Mucosa of stomach (tissue), 1 donor: ENCODE measurements at regions not wholly inside any gene's neighbourhood (a gene's known extent, or its start where the extent isn't known, plus 50 kb on each side); places are given as distances from the start of the nearest gene placed in this dataset.

Source experiments
- H3K27me3 ChIP-seq: one replicate; pipeline ENCODE4 v1.7.0; 2013; ENCODE audit warnings: mild to moderate bottlenecking, low read length; ENCODE audit not compliant: control insufficient read depth, insufficient read depth
- H3K36me3 ChIP-seq: one replicate; pipeline ENCODE4 v1.7.0; 2013; ENCODE audit warnings: low read length; ENCODE audit not compliant: control insufficient read depth, insufficient read depth
- H3K4me1 ChIP-seq: one replicate; pipeline ENCODE4 v1.7.0; 2013; ENCODE audit warnings: mild to moderate bottlenecking, low read length; ENCODE audit not compliant: control insufficient read depth, insufficient read depth
- H3K4me3 ChIP-seq: one replicate; pipeline ENCODE4 v1.7.0; 2013; ENCODE audit warnings: low read length
- H3K9ac ChIP-seq: one replicate; pipeline ENCODE4 v1.7.0; 2013; ENCODE audit warnings: mild to moderate bottlenecking, low read length, moderate library complexity
- H3K9me3 ChIP-seq: one replicate; pipeline ENCODE4 v1.7.0; 2013; ENCODE audit warnings: mild to moderate bottlenecking, low read length, moderate library complexity; ENCODE audit not compliant: control insufficient read depth
- donor health status: Pancreatic carcinoma.

DNA sequence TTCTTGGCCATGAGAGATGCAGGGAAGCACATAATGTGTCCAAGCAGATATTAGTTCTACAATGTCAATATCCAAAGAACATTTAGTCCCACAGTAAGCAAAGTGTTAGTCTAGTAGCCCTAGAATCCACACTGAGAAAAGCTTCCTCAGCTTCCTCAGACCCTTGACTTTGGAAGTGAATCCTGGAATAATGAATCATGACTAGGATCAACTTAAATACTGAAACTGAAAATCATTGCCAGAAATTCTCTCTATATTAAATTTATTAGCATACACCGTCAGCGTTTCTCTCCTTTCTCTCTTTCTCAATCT lies 356.9 kb upstream of the ACVR2A start:
- no peak overlapping the region for H3K9ac ChIP-seq
- H3K4me1 ChIP-seq = no peaks in the 10 kb centered on the region
- H3K9me3 ChIP-seq = no peaks in the 10 kb centered on the region
- H3K36me3 ChIP-seq = no peaks in the 10 kb centered on the region
- no peak overlapping the region for H3K4me3 ChIP-seq
- no peaks in the 10 kb centered on the region for H3K27me3 ChIP-seq

DNA sequence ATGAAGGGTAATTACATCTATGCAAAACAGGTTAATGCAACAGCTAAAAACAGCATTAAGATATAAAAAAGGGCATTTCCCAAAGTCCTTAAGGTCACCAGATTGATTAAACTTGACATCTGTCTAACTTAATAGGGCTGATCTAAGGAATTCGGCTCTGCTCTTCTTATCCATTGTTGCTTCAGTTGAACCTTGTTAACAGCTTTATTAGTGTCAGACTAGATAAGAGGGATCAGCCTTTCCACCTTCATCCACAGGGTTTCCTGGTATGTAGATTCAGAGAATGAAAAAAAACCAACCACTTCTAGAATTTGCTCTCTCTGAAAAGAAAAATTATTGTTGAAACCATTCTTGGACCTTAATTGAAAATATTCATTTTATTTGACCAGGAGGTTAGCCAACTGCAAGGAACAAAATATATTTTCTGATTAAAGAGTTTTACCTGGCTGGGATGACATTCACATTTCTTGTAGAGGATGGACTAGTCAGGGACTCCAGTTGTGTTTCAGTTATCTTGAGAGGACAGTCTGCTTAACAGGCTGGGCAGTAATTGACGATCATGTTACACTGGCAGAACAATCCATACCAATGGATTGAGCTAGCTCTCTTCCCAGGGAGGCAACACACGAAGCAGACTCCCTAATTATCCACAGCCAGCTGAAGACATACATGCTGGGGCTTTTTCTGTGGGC lies 357.4 kb upstream of the ACVR2A start:
- Histone ChIP-seq H3K4me1 (no peaks in the 10 kb centered on the region), H3K27me3 (no peaks in the 10 kb centered on the region), H3K4me3 (no peak overlapping the region), H3K36me3 (no peaks in the 10 kb centered on the region), H3K9me3 (no peaks in the 10 kb centered on the region), H3K9ac (no peak overlapping the region)

DNA sequence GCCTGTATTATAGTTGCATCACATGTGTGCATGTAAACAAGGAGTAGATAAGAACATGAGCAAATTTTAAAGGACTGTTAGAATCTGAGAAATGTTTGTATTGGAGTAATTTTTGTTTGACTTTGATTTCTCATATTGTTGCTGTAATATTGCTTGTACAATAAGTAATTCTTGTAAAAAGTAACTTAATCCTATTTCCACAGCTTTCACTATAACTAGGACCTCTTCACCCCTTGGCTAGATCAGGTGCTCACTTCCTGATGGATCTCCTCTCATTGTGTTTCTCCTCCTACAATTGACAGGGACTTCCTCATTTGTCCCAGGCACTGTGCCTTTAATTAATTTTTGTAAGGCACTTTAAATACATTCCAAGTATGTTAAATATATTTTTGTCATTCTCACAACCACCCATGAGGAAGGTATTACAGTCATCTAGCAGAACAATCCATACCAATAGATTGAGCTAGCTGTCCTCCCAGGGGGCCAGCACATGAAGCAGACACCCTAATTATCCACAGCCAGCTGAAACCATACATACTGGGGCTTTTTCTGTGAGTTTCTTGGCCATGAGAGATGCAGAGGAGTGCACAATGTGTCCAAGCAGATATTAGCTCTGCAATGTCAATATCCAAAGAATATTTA lies 359.5 kb upstream of the ACVR2A start:
- Histone ChIP-seq H3K4me3 (no peak overlapping the region), H3K9me3 (no peaks in the 10 kb centered on the region)

DNA sequence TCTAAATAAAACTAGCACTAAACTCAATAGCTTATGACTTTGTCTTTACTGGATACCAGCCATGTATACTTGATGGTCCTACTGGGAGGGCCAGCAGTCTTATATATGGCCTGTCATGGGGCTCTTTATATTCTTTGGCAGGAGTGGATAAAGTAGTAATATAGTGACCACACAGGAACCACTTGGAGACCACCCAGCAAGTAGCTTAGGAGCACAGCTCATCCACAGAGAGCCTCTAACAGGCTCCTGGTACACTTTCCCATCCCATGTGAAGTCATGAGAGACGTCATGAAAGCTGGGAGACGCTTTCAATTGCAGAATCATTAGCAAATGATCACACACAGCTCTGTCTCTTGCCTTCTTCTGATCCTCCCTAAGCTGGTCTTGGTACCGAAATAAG lies 360.9 kb upstream of the ACVR2A start:
- H3K36me3 ChIP-seq = no peaks in the 10 kb centered on the region
- H3K4me3 ChIP-seq = no peak overlapping the region
- no peaks in the 10 kb centered on the region for H3K27me3 ChIP-seq
- H3K4me1 ChIP-seq = no peaks in the 10 kb centered on the region
- no peak overlapping the region for H3K9ac ChIP-seq
- H3K9me3 ChIP-seq = no peaks in the 10 kb centered on the region

More for the DNA sequence above, 359.5 kb upstream of the ACVR2A start:
- no peak overlapping the region for H3K9ac ChIP-seq
- H3K4me1 ChIP-seq = no peaks in the 10 kb centered on the region
- H3K36me3 ChIP-seq = no peaks in the 10 kb centered on the region
- H3K27me3 ChIP-seq = no peaks in the 10 kb centered on the region

DNA sequence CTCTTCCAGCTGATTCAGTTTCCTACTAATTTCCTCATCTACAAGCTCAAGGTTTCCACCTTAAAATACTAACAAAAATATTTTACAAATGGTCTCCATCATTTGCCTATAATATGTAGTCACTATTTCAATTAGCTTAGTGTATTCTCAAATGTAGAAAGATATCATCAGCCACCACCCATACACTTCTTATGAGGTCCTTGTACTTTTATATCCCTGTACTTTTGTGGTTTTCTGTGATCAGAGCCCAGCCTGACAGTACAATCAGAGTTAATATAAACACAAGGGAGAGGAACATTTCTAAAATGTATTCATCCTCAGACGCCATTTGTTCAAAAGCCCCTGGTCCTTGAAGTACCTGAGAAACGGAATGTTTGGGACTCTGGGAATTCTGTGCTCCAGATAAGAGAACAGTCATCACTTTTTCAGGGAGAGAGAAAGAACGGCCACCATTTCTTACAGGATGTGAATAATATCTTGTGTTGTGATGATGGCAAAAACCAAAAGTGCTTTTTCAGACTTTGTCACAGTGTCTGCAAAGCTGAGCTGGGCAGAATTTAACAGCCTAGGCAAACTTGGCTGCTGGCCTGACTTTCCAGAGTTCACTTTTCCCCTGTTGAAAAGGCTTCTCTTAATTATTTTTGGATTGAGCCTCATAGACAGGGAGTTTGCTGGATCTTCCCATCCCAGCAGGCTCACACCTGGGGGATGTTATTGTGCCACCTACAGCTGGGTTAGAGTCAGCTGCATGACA lies 361.7 kb upstream of the ACVR2A start:
- Histone ChIP-seq H3K4me3 (no peak overlapping the region), H3K4me1 (no peaks in the 10 kb centered on the region), H3K27me3 (no peaks in the 10 kb centered on the region), H3K36me3 (no peaks in the 10 kb centered on the region), H3K9ac (no peak overlapping the region), H3K9me3 (no peaks in the 10 kb centered on the region)

DNA sequence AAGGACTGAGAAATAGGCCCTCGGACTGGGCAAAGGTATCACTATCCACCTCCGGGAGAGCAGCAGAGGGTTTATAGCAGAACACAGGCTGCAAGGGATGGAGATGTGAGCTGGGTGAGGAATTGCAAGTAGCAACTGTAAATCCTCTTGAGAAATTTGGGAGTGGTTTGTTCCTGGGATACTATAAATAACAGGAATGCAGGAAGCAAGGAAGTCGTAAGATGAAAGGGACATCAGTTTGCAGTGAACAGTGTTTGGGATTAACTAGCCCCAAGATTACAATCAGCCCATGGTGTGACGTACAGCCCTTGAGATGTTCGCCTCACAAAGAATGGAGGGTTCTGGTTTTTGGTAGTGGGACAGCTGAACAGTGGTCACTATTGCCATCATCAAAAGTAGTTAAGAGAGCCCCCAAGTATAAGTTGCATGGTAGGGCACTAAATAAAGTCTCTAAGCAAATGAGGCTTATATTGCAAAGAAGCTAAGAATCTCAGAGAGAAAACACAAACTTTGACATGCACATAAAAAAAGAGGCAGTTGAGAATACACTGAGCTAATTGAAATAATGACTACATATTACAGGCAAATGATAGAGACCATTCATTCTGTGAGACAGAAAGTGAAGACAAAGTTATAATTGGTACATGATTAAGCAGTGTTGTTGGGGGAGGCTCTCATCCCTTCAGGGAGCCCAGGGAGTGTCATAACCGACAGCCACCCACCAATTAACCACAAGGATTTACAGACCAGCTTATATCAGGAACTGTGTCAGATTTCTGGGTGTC lies 362.5 kb upstream of the ACVR2A start:
- Histone ChIP-seq H3K27me3 (no peaks in the 10 kb centered on the region), H3K4me3 (no peak overlapping the region), H3K4me1 (no peaks in the 10 kb centered on the region), H3K36me3 (no peaks in the 10 kb centered on the region), H3K9ac (no peak overlapping the region), H3K9me3 (no peaks in the 10 kb centered on the region)

DNA sequence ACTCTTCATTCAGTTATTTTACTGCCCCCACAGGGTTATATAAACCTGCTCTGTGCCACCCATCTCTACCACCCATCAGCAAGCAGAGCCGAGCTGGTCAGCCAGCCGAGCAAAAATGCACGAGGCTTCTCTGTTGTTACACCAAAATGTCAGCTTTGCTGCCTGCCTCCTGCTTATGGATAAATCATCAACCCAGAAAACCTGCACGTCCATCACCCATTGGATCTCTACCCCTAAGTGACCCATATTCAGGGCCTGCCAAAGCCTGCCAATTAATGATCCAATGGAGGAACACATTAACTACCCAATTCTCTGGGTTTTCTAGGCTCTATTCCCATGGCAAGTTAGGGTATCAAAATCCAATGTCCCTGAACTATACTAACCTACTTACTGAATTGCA lies 365.5 kb upstream of the ACVR2A start:
- Histone ChIP-seq H3K9me3 (no peaks in the 10 kb centered on the region), H3K36me3 (no peaks in the 10 kb centered on the region), H3K4me3 (no peak overlapping the region), H3K9ac (no peak overlapping the region), H3K4me1 (no peaks in the 10 kb centered on the region), H3K27me3 (no peaks in the 10 kb centered on the region)

DNA sequence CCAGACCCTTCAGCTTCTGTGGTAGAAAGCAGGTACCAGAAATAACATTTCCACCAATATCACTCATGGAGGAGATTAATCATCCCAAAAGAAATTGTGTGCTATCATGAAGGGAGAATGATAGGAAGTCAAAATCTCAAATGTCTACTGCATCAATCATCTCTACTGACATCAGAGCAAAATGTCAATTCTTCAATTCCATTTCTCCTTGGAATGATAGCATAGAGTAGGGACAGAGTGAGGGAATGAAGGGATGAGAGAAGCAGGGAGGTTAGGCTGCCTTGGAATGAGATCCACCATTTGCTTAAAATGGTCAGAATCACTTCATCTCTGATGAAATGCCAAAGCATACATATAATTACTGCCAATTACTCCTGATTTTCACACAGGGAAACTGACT lies 371.8 kb upstream of the ACVR2A start:
- Histone ChIP-seq H3K4me1 (no peaks in the 10 kb centered on the region), H3K27me3 (no peaks in the 10 kb centered on the region), H3K9me3 (no peaks in the 10 kb centered on the region), H3K4me3 (no peak overlapping the region), H3K36me3 (no peaks in the 10 kb centered on the region), H3K9ac (no peak overlapping the region)

DNA sequence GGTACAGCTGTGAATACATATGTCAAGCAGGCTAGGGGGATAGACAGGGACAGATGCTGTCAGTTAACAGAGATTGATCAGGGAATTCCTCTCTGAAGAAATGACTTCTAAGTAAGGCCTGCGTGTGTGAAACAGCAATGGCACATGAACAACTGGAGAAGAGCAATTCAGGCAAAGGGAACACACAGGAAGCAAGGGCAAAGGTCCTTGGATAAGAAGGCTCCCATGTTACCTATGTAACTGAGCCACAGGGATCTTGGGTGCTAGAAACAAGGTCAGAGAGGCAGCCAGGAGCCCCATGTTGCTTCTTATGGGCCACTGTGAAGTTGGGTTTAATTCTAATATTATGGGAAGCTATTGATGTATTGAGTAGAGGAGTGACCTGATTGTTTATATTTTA lies 373.7 kb upstream of the ACVR2A start:
- Histone ChIP-seq H3K27me3 (no peaks in the 10 kb centered on the region), H3K4me1 (peaks cover 4% of the 10 kb centered on the region), H3K9me3 (no peaks in the 10 kb centered on the region), H3K4me3 (no peak overlapping the region), H3K36me3 (no peaks in the 10 kb centered on the region), H3K9ac (no peak overlapping the region)

DNA sequence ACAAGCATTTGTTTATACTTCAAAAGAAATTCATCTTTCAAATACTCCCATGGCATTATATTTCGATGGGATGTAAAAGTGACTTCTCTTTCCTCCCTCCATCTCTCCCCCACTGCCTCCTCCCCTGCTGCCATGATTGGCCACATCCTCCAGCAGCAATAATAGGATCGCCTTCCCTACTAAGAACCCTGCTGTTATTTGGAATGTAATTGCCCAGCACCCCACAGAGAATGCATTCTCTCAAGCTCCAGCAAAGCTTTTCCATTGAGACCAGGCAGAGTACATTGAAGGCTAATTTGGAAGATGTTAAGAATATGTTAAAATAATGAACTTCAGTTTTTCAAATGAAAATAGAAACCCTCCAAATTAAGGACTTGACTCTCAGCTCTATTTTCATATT lies 375.4 kb upstream of the ACVR2A start:
- no peaks in the 10 kb centered on the region for H3K27me3 ChIP-seq
- H3K9ac ChIP-seq = no peak overlapping the region
- H3K4me1 ChIP-seq = peaks cover 13% of the 10 kb centered on the region
- no peaks in the 10 kb centered on the region for H3K9me3 ChIP-seq
- H3K36me3 ChIP-seq = no peaks in the 10 kb centered on the region
- H3K4me3 ChIP-seq = no peak overlapping the region

DNA sequence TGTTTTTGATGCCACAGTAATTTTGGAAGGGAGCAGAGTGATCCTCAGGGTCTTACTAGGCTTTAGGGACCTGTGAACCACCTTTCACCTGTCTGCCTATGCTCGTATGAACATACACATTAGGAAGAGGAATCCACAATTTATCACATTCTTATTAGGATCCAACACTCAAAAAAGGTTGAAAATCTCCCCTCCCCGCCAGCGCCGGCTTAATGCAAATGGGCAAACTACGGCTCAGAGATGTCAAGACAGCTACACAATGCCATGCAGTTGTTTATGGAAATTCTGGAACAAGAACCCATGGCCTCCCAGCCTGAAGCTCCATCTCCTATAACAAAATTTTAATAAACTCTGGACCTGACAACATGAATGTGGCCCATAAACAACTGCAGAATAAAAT lies 375.9 kb upstream of the ACVR2A start:
- Histone ChIP-seq H3K9me3 (no peaks in the 10 kb centered on the region), H3K9ac (no peak overlapping the region), H3K27me3 (no peaks in the 10 kb centered on the region), H3K36me3 (no peaks in the 10 kb centered on the region), H3K4me1 (peaks cover 18% of the 10 kb centered on the region), H3K4me3 (no peak overlapping the region)

DNA sequence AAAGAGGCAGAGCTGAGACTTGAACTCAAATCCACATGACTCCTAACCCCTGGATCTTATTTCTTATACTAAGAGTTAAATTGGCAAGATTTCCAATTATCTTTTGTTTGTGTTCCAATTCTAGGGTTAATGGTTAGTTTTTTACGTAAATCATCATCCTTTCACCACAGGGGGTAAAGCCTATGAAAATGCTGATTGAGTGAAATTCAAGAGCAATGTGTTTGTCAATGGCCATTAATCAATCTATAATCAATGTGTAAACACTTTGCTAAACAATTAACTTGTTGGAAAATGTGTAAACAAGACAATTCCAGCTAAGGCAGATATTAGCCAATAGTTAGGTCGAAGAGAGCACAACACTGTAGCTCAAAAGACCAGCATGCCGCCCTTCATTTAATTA lies 376.5 kb upstream of the ACVR2A start:
- Histone ChIP-seq H3K9ac (no peak overlapping the region), H3K27me3 (no peaks in the 10 kb centered on the region), H3K4me3 (no peak overlapping the region), H3K4me1 (peaks cover 23% of the 10 kb centered on the region), H3K36me3 (no peaks in the 10 kb centered on the region), H3K9me3 (no peaks in the 10 kb centered on the region)
